ENCODE measurements at regions not wholly inside any gene's neighbourhood (a gene's known extent, or its start where the extent isn't known, plus 50 kb on each side); places are given as distances from the start of the nearest gene placed in this dataset.

GRCh38 chr2:120955427-120955826 lies 219.8 kb downstream of the GLI2 start:
- WGBS (ENCODE audit: low lambda C conversion rate): 13% methylated on average over 7 of the region's 8 CpGs
- no peaks in the 10 kb centered on the region for H3K36me3 ChIP-seq (replicated peaks in 1 of 2; ENCODE audit: control insufficient read depth in 1 of 2, insufficient read depth in 2 of 2, low read length in 2 of 2)
- H3K4me2 ChIP-seq (ENCODE audit: low read depth, low read length): no peak overlapping the region
- ChIA-PET CTCF (ENCODE audit: low intra/inter-chr PET ratio, low total read pairs) (no interaction called here), POLR2A (no interaction called here)
- in situ Hi-C loops (cut with HindIII; ENCODE audit: extremely low pct_ligation_motif_present, low pct_unique_long_range_greater_than_20kb) (no loop called here), intact Hi-C loops (cut with micrococcal nuclease; ENCODE audit: unreplicated experiment) (no loop called here)
- no peak overlapping the region for H2AFZ ChIP-seq (ENCODE audit: low read length)
- peaks cover 10 to 96% of the 10 kb centered on the region in 2 experiments; a peak in 4 of 5 replicates for H3K27me3 ChIP-seq (ENCODE audit: control insufficient read depth in 1 of 2, insufficient read depth in 2 of 2, low read length in 2 of 2)
- no peaks in the 10 kb centered on the region for H3K4me1 ChIP-seq (ENCODE audit: insufficient read depth, low read length)
- H3K79me2 ChIP-seq (ENCODE audit: insufficient read depth, low read length): no peaks in the 10 kb centered on the region
- BruUV-seq (replicated peaks): no TSS peak
- H4K20me1 ChIP-seq (ENCODE audit: insufficient read depth, low read length): no peaks in the 10 kb centered on the region
- DNase-seq (ENCODE audit: low spot score): no peak
- H3K9me3 ChIP-seq (ENCODE audit: low read length): no peaks in the 10 kb centered on the region
- H3K4me3 ChIP-seq (replicated peaks in 1 of 3; ENCODE audit: insufficient read depth in 1 of 3, low read depth in 2 of 3, low read length in 3 of 3): no peak overlapping the region
- no peak for ATAC-seq
- TF ChIP-seq ATF7 (IDR thresholded peaks at IDR 0.05) (no peak), ATF7 (CRISPR knock-in tag; IDR thresholded peaks at IDR 0.05) (no peak), CENPX (CRISPR knock-in tag; IDR thresholded peaks at IDR 0.05) (no peak), PCBP2 (optimal IDR thresholded peaks at IDR 0.05; ENCODE audit: low read depth, low read length, poor library complexity, severe bottlenecking) (no peak), TEAD2 (CRISPR knock-in tag; IDR thresholded peaks at IDR 0.05) (no peak), RFXAP (CRISPR knock-in tag; IDR thresholded peaks at IDR 0.05; ENCODE audit: borderline replicate concordance) (no peak)
- no peak for FAIRE-seq
- H3K27ac ChIP-seq (ENCODE audit: extremely low read length, insufficient read depth, low read length): no peak overlapping the region
- H3K9ac ChIP-seq (ENCODE audit: insufficient read depth, low read depth, low read length): no peak overlapping the region

GRCh38 chr2:120956486-120957156 lies 221.0 kb downstream of the GLI2 start:
- POLR2A ChIA-PET: no interaction called here

More at GRCh38 chr2:120956486-120957156, 221.0 kb downstream of the GLI2 start:
- H2AFZ ChIP-seq (ENCODE audit: low read length): no peak overlapping the region
- TF ChIP-seq DNMT1 (CRISPR knock-in tag; IDR thresholded peaks at IDR 0.05) (no peak), ZNF205 (CRISPR knock-in tag; IDR thresholded peaks at IDR 0.05) (no peak), MXI1 (IDR thresholded peaks at IDR 0.05; ENCODE audit: borderline replicate concordance, low read depth, low read length) (no peak), ZSCAN20 (CRISPR knock-in tag; IDR thresholded peaks at IDR 0.05; ENCODE audit: borderline replicate concordance) (no peak), BRD4 (CRISPR knock-in tag; IDR thresholded peaks at IDR 0.05) (no peak), NCOA5 (CRISPR knock-in tag; IDR thresholded peaks at IDR 0.05) (no peak), NCOA2 (CRISPR knock-in tag; IDR thresholded peaks at IDR 0.05) (no peak), PHB2 (IDR thresholded peaks at IDR 0.05; ENCODE audit: partially characterized antibody) (no peak), SP1 (IDR thresholded peaks at IDR 0.05) (no peak), SP1 (CRISPR knock-in tag; IDR thresholded peaks at IDR 0.05) (no peak), SP5 (CRISPR knock-in tag; IDR thresholded peaks at IDR 0.05; ENCODE audit: borderline replicate concordance, low read depth) (no peak), ZNF557 (CRISPR knock-in tag; IDR thresholded peaks at IDR 0.05) (no peak), AGO2 (optimal IDR thresholded peaks at IDR 0.05; ENCODE audit: low read depth, low read length) (no peak), ZFP90 (CRISPR knock-in tag; IDR thresholded peaks at IDR 0.05; ENCODE audit: borderline replicate concordance) (no peak), CHCHD3 (CRISPR knock-in tag; IDR thresholded peaks at IDR 0.05) (no peak), ZBTB1 (CRISPR knock-in tag; IDR thresholded peaks at IDR 0.05; ENCODE audit: borderline replicate concordance) (no peak), U2AF1 (optimal IDR thresholded peaks at IDR 0.05; ENCODE audit: low read depth, low read length) (no peak), ONECUT2 (CRISPR knock-in tag; IDR thresholded peaks at IDR 0.05) (no peak), RBFOX2 (IDR thresholded peaks at IDR 0.05; ENCODE audit: low read depth, low read length) (no peak)
- H3K27ac ChIP-seq (ENCODE audit: extremely low read length, insufficient read depth, low read length): no peak overlapping the region
- peaks cover 10 to 96% of the 10 kb centered on the region in 2 experiments; a peak in 4 of 5 replicates for H3K27me3 ChIP-seq (ENCODE audit: control insufficient read depth in 1 of 2, insufficient read depth in 2 of 2, low read length in 2 of 2)
- FAIRE-seq (no peak), ATAC-seq (no peak), DNase-seq (ENCODE audit: low spot score) (no peak)
- intact Hi-C loops (cut with micrococcal nuclease; ENCODE audit: unreplicated experiment): no loop called here
- CTCF ChIA-PET (ENCODE audit: low intra/inter-chr PET ratio, low total read pairs): no interaction called here
- H4K20me1 ChIP-seq (ENCODE audit: insufficient read depth, low read length): no peaks in the 10 kb centered on the region
- no peak overlapping the region for H3K4me3 ChIP-seq (replicated peaks in 1 of 3; ENCODE audit: insufficient read depth in 1 of 3, low read depth in 2 of 3, low read length in 3 of 3)
- in situ Hi-C loops (cut with HindIII; ENCODE audit: extremely low pct_ligation_motif_present, low pct_unique_long_range_greater_than_20kb): no loop called here
- no peaks in the 10 kb centered on the region for H3K4me1 ChIP-seq (ENCODE audit: insufficient read depth, low read length)
- no peaks in the 10 kb centered on the region for H3K79me2 ChIP-seq (ENCODE audit: insufficient read depth, low read length)
- 31% methylated on average over 8 of the region's 14 CpGs for WGBS (ENCODE audit: low lambda C conversion rate)
- no peaks in the 10 kb centered on the region for H3K9me3 ChIP-seq (ENCODE audit: low read length)
- H3K4me2 ChIP-seq (ENCODE audit: low read depth, low read length): no peak overlapping the region
- no peak overlapping the region for H3K9ac ChIP-seq (ENCODE audit: insufficient read depth, low read depth, low read length)
- BruUV-seq (replicated peaks): no TSS peak
- no peaks in the 10 kb centered on the region for H3K36me3 ChIP-seq (replicated peaks in 1 of 2; ENCODE audit: control insufficient read depth in 1 of 2, insufficient read depth in 2 of 2, low read length in 2 of 2)

All from HepG2 (cell line).